ENCODE measurements at regions not wholly inside any gene's neighbourhood (a gene's known extent, or its start where the extent isn't known, plus 50 kb on each side); places are given as distances from the start of the nearest gene placed in this dataset.

DNA sequence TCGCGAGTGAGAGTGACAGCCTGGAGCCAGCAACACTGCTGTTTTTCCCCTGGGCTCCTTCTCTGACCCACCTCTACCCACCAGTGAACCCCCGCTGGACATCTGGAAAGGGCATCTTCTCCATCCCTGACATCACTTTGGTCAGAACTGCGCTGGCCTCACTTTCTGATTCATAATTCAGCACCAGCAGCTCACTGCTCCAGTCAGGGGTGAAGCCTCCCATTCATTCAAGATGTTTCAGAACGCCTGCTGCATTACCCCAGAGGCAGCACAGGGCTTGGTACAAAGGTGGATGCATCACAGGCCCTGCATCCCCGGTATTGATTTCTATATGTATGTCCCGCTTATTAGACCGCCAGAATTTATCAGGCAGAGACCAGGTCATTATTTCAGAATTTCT lies 182.8 kb upstream of the TSHZ3 start:
- TF ChIP-seq CTCF (IDR thresholded peaks at IDR 0.05; ENCODE audit: low read length) (no peak), EZH2 (optimal IDR thresholded peaks at IDR 0.05; ENCODE audit: low read depth, low read length) (no peak)

Data from MM.1S (cell line).